ENCODE measurements at regions not wholly inside any gene's neighbourhood (a gene's known extent, or its start where the extent isn't known, plus 50 kb on each side); places are given as distances from the start of the nearest gene placed in this dataset.

DNA sequence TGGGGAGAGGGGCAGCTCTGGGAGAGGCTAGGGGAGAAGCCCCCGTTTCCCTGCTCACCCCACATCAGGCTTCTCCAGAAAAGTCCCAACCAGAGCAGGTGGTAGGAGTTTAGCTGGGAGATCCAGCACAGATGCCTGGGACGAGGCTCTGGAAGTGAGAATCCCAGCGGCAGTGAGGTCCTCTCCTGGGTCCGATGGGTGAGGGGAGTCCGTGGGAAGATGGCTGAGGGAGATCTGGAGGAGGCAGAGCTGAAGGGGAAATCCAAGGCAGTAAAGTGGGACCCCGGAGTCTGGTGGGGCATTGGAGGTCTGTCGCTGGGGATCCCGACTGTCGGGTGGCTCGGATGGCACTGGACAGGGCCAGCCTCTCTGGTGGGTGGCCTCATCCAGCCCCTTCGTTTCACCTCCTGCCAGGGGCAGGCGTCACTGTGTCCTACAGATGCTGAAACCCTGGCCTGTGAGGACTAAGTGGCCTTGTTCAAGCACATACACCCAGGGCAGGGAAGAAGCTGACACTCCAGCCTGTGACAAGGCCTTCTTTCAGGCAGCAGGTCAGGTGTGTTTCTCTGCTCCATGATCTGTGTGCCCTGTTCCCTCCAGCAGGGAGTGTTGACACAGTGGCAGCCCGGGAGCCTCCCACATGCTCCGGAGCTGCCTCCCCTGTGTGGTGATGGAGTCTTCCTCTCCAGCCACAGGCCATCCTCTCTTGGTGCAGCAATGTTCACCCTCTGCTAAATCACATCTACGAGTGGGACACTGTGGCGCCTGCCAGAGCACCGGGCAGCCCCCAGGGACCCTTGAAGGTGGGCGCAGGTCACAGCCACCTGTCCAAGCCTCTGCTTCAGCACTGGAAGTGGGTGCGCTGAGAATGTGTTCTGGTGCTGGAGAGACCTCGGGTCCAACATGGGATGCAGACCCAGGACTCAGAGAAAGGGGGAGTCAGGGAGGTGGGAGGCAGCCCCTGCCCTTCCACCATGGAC, 850.8 kb downstream of the BRD1 start:
- TF ChIP-seq, protein P1, sequence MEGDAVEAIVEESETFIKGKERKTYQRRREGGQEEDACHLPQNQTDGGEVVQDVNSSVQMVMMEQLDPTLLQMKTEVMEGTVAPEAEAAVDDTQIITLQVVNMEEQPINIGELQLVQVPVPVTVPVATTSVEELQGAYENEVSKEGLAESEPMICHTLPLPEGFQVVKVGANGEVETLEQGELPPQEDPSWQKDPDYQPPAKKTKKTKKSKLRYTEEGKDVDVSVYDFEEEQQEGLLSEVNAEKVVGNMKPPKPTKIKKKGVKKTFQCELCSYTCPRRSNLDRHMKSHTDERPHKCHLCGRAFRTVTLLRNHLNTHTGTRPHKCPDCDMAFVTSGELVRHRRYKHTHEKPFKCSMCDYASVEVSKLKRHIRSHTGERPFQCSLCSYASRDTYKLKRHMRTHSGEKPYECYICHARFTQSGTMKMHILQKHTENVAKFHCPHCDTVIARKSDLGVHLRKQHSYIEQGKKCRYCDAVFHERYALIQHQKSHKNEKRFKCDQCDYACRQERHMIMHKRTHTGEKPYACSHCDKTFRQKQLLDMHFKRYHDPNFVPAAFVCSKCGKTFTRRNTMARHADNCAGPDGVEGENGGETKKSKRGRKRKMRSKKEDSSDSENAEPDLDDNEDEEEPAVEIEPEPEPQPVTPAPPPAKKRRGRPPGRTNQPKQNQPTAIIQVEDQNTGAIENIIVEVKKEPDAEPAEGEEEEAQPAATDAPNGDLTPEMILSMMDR (IDR thresholded peaks at IDR 0.05 in 2 of 3, conservative IDR thresholded peaks at IDR 0.05 in 1 of 3; ENCODE audit: borderline replicate concordance in 1 of 3, insufficient read depth in 1 of 3, low read depth in 2 of 3, low read length in 2 of 3), result no peak
- TF ChIP-seq POLR2AphosphoS5 (IDR thresholded peaks at IDR 0.05; ENCODE audit: low read depth, low read length) (no peak), ZNF274 (IDR thresholded peaks at IDR 0.05; ENCODE audit: low read depth, low read length) (no peak), EZH2phosphoT487 (IDR thresholded peaks at IDR 0.05; ENCODE audit: borderline replicate concordance) (no peak), SRF (IDR thresholded peaks at IDR 0.05; ENCODE audit: low read depth) (no peak), EZH2 (IDR thresholded peaks at IDR 0.05) (no peak), ELF1 (IDR thresholded peaks at IDR 0.05; ENCODE audit: borderline replicate concordance, low read depth) (no peak), POLR2A (IDR thresholded peaks at IDR 0.05; ENCODE audit: borderline replicate concordance, extremely low read depth, insufficient read depth, insufficient read length) (no peak), CEBPB (IDR thresholded peaks at IDR 0.05; ENCODE audit: low read depth) (no peak), FOSL1 (IDR thresholded peaks at IDR 0.05; ENCODE audit: low read depth) (no peak)
- TF ChIP-seq, protein P2, sequence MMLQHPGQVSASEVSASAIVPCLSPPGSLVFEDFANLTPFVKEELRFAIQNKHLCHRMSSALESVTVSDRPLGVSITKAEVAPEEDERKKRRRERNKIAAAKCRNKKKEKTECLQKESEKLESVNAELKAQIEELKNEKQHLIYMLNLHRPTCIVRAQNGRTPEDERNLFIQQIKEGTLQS (IDR thresholded peaks at IDR 0.05), result no peak
- TF ChIP-seq, protein P3, sequence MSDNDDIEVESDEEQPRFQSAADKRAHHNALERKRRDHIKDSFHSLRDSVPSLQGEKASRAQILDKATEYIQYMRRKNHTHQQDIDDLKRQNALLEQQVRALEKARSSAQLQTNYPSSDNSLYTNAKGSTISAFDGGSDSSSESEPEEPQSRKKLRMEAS (IDR thresholded peaks at IDR 0.05), result no peak
